ENCODE measurements at regions not wholly inside any gene's neighbourhood (a gene's known extent, or its start where the extent isn't known, plus 50 kb on each side); places are given as distances from the start of the nearest gene placed in this dataset.
"Not testable (repeated sequence)": the region's sequence is repeated elsewhere in the genome, so short reads cannot be mapped to it uniquely, and the experiment has no call there.

DNA sequence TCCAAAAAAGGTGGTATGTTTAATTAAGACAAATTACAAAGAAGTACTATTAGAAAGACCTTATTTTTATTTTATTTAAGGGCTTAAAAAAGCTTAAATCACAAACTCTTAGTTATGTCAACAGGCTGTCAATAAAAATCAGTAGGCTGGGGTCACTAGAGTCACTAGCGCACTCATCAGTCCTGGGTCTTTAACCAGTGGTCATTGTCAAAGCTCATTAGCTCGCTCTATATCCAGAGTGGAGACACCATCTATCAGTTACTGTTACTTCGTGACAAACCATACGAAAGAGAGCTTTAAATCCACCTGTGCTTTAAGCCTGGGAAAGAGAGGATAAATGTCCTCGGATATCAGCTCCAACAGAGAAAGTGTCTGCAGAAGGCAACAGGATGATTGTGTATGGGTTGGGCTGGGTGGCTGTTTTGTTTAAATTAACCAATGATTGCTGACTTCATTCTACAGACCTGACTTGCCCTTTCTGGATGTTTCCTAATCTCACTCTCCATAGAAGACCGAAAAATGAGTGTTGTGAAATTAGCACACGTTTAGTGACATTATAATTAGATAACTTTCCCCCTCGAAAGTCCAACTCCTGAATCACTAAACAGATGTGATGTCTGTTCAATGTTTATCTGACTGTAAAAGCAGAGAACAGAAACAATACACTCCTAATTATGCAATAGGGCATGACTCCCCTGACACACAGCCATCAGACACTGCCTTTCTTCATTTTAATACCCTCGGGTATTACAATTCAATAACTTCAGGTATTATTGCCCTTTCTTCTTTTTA is 123.6 kb upstream of the TNPO1 start:
- no peak for DNase-seq (ENCODE audit: low read depth, low spot score)

DNA sequence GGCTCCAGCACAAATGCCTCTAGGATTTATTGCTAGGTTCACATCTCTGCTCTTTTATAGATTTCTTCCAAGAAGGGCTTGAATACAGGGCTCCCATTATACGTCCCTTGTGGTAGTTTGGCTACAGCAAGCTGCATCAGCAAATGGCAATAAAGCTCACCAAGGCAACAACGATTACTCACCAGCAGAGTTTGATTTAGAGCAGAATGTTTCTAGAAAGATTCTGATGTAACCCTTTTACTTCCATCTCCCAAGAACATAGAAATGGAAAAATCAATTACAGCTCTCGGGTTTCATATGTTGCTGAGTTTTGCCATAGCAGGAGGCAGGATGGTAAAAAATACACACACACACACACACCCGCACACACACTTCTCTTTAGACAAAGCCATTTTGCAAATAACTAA is 124.2 kb upstream of the TNPO1 start:
- no peak for DNase-seq (ENCODE audit: low read depth, low spot score)

DNA sequence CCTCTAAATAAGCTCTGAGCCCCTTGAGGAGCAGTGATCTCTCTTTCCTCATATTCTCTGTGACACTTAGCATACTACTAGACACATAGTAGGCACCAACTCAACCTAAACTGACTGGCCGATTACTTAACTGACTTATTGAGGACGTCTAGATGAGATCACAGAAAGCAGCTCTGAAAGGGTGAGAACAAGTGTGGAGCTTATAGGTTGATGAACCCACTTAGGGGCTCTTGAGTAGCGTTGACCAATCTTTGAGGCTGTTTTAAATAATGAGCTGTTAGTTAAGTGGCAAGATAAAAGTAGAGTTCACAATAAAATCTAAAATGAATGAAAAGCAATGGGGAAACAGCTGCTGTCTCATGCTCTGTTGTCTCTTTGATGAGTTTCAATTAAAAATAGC is 124.7 kb upstream of the TNPO1 start:
- DNase-seq (ENCODE audit: low read depth, low spot score), result no peak

DNA sequence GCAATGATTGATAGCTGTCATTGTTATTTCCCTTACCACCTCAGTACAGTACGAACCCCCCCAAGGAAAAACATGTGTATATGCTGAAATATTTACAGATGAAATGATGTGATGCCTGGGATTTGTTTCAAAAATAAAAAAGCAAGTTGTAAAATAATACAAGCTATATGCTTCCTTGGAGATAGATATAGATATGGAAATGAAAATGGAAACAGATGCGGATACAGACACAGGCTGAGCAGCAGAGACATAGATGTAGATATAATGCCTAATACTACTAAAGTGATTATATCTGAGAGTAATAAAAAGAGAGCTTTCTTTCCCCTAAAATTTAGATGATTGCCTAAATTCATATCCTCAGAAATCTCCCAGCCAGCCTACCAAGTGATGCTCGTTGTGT is 127.5 kb upstream of the TNPO1 start:
- no peak for DNase-seq (ENCODE audit: low read depth, low spot score)

DNA sequence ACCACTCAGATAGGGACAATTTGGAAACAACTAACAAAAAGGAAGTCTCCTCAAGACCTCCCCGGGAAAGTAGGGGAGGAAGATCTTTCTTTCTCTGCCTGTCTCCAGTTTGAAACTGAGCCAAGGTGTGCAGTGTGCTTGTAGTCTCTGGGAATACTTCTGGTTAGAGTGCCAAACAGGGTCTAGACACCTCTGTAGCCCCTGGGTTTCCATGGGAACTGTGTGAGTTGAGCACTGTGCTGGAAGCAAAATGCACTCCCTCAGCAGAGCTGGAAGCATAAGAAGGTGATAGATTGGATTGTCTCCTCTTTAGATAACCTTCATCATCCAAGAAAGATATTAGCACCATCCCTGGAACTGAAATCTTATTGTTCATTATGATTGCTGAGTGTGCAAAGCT is 129.2 kb upstream of the TNPO1 start:
- DNase-seq (ENCODE audit: low read depth, low spot score), result no peak

DNA sequence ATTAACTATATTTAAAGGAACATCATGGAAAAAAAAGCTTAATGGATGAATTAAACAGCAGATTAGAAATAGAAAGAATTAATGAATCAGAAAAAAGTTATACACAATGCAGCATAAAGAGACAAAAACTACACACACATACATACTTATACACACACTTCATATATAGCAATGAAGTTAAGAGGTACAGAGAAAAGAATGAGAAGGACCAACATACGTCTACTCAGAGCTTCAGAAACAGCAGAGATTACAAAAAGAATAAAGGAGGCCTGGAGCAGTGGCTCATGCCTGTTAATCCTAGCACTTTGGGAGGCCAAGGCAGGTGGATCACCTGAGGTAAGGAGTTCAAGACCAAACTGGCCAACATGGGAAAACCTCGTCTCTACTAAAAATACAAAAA is 133.9 kb upstream of the TNPO1 start:
- no peak for DNase-seq (ENCODE audit: low read depth, low spot score)

DNA sequence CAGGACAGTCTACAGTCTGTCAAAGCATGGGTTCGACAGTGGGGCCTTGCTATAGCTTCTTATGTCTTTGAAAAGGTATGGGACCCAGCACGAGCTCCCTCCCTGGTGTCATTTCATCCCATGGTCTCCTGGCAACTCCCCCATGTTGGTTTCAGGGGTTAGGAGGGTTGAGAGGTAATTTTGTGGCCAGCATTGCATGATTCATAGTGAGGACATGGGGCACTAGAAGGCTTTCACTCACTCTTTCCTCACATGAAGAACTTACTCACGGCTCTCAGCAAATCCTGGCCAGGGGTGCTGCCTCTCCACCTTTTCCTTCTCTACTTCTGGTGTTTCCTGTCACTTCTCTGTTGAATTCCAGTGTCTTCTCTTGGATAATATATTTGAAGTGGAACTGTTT is 134.7 kb upstream of the TNPO1 start:
- DNase-seq (ENCODE audit: low read depth, low spot score), result no peak

DNA sequence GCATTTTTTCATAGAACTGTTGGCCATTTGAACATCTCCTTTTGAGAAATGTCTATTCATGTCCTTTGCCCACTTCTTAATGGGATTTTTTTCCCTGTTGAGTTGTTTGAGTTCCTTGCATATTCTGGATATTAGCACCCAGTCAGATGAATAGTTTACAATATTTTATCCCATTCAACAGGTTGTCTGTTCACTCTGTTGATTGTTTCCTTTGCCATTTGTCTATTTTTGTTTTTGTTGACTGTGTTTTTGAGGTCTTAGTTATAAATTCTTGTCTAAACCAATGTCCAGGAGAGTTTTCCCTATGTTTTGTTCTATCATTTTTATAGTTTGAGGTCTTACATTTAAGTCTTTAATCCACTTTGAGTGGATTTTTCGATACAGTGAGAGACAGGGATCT is 139.0 kb upstream of the TNPO1 start:
- DNase-seq (ENCODE audit: low read depth, low spot score), result no peak

DNA sequence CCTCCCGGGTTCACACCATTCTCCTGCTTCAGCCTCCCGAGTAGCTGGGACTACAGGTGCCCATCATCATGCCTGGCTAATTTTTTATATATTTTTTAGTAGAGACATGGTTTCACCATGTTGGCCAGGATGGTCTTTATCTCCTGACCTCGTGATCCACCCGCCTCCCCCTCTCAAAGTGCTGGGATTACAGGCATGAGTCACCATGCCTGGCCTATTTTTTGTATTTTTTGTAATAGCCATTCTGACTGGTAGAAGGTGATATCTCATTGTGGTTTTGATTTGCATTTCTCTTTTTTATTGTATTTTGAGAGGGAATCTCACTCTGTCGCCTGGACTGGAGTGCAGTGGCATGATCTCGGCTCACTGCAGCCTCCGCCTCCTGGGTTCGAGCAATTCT is 139.6 kb upstream of the TNPO1 start:
- not testable (repeated sequence) for DNase-seq (ENCODE audit: low read depth, low spot score)

DNA sequence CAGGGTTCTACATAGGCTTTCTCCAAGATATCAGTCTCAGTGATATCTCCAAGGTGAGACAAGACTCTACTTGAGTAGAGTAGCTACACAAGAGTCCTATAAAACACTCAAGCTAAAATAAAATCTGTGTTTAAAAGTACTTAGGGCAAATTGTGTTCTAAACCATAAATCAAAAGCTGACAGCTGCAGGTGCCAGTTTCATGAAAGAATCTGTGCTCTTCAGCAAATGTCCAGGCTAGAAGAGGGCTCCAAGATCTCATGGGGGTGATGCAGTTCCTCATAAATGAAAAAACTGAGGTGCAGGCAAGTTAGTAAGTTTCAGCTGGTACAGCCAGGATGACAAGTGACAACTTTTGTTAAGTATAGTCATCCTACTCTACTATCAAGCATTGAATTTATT is 142.8 kb upstream of the TNPO1 start:
- DNase-seq (ENCODE audit: low read depth, low spot score), result no peak

DNA sequence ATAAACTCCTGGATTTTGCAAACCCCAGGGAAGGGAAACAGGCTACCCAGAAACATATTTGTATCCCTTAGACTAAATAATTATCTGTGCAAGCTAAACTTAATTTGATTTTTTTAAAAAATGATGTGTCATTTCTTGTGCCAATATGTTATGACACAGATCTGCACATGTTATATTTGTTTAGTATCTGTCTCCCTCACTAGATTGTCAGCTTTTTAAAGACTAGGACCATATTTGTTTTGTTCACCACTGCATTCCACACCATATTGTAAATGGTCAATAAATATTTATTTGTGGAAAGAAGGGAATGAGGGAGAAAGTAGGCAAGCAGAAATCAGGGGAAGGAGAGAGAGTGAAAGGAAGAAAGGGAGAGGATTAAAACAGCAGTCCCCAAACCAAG is 143.3 kb upstream of the TNPO1 start:
- DNase-seq (ENCODE audit: low read depth, low spot score), result no peak

DNA sequence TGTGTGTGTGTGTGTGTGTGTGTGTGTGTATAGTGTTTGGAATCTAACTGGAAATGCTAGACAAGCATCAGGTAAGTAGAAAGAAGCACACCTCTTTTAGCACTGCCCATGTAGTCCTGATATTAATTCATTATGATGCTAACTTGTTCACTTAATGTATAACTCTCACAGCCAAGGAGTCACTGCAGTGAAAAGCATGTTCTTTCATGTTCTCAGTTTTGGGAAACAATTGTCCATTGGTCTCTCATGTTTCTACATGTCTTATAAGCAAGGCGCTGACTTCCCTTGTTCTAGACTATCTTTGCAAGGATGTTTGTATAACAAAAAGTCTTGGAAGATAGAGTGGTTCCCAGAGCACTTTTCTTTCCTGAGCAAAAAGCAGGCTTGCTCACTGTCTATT is 148.8 kb upstream of the TNPO1 start:
- DNase-seq (ENCODE audit: low read depth, low spot score), result no peak

DNA sequence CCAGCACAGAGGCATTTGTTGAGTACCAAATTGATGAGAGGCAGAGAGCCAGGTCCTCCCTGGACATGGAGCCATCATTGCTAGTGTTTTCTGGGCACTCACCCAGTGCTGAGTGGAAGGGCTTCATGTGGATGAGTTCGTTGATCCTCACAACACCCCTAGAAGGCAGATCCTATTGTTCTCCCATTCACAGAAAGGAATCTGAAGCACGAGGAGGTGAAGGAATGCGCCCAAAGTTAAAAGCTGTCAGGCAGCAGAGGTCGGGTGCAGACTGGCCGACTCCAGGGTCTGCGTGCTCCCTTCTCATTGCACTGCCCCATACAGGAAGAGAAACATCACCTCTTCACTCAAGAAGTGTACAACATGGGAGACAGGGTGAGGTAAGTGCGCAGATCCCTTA is 153.5 kb upstream of the TNPO1 start:
- no peak for DNase-seq (ENCODE audit: low read depth, low spot score)

DNA sequence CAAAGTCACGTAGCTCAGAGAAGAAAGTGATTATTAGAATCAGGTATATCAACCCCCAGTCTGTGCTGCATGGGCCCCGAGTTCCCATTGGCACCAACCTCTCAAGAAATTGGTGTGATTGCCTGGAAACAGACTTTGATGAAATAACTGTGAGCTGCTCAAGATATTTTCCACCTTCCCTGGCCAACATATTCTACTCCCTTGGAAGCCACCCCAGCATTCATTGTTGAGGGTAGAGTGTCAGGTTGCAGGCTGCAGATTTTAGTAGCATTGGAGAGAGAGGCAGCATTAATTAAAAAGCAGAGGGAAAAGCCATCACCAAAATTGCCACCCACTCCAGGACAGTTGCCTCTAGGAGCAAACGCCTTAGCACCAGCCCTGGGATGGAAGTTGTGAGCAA is 154.2 kb upstream of the TNPO1 start:
- DNase-seq (ENCODE audit: low read depth, low spot score), result no peak

DNA sequence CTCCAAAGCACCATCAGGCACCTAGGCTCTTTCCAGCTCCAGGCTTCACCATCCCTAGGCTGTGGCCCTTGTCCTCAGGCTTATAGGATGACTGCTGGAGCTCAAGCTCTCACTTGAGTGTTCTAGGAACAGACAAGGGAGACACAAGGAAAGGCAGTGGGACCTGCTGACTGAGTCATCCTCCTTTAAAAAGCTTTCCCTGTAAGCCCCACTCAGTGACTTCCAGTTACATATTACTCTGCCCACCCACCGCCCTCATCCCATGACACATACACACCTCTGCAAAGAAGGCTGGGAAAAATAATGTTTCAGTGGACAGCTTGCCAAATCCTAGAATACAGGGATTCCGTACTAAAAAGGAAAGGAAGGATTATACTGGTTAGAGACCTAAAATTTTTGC is 154.2 kb upstream of the ZNF366 start:
- no peak for DNase-seq (ENCODE audit: low read depth, low spot score)

DNA sequence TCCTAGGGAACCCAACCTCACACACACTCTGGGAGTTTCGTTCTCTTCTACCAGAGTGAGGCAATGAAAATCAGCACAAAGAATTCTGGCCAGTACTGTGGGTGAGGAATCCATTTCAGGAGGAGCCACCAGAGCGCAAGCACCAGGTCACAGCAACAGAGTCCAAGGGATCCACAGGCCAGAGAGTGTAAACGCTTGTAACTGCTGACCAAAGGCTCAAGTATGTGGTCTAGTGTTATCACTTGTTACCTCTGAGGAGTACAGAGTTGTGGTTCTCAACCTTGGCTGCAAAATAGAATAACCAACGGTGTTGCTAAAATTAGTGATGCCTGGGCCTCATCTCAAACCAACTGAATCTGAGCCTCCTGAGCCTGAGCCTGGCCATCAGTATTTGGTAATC is 152.5 kb upstream of the ZNF366 start:
- no peak for DNase-seq (ENCODE audit: low read depth, low spot score)

DNA sequence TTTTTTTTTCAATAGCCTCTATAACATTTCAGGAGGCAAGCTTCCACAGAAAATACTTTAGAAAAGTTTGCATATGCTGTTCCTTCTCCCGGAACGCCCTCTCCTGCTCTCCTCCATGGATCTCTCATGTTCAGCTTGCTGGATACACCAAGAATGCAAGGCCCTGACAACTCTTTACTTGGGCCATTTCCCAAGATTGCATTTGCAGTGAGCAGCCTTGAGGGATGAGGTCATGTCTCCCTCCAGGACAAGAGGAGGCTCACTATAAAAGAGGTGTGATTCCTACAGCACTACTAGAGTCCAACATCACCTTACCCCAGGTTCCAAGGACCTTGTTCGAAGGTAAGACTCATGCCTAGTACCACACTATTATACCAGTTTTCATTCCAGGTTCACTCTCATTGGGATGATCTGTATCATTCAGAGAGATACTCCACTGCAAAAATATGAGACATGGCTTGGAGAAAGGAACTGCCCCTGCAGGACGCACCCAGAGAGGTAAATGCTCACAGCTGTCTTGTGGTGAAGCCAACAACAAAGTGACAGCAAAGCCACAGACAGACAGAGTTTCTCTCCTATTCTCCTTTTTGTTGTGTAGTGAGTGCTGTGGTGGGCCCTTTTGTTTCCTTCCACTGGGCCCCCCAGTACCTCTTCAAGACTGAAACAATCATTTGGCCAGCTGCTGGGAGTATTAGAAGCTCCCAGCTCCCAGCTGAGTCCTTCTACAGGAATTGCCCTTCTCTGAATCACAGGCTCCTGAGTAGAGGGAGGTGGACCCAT is 151.7 kb upstream of the ZNF366 start:
- DNase-seq (ENCODE audit: low read depth, low spot score), result no peak

DNA sequence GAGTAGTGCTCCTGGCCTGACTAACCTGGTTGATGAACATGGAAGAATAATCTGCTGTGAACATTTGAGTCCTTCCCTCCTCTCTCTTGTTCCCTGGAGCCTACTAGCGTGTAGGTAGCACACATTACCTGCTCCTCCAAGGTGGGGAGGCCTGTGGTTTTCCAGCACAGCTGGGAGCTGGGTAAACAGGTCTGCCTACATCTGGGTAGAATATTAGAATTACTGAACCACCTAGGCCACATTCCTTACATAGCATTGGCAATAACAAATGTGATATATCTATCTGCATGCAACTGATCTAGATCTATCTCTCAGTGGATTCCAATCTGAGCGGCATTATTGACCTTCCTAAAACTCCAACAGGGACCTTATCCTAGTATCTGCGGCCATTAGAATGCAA is 151.0 kb upstream of the ZNF366 start:
- no peak for DNase-seq (ENCODE audit: low read depth, low spot score)

DNA sequence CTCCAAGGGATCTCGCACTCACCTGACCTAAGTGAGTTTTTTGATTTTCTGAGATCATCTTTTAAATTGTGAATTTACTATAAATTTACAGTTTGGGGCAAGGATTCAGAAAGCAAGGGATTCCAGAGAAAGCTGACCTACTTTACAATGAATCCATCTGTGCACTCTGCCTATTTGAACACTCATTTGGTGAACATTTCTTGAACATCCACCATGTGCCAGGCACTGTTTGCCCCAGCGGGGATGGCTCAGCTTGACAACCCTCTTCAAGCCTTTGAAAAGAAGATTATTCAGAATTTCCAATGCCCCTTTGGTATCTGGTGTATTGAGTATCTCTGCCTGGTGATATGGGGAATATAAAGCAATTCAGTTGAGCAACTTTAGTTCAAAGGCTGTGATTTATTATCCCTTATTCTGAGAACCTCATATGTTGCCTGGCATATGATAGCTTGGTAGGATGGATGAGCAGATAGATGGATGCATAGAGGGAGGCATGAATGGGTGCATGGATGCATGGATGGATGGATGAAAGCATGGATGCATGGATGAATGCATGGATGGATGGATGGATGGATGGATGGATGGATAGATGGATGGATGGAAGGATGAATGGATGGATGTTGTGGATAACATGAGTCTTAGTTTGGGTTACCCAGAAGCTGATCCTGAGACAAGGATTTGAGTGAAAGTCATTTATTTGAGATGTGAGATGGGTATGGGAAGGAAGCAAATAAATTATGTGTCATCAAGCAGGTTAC is 149.7 kb upstream of the ZNF366 start:
- no peak for DNase-seq (ENCODE audit: low read depth, low spot score)

DNA sequence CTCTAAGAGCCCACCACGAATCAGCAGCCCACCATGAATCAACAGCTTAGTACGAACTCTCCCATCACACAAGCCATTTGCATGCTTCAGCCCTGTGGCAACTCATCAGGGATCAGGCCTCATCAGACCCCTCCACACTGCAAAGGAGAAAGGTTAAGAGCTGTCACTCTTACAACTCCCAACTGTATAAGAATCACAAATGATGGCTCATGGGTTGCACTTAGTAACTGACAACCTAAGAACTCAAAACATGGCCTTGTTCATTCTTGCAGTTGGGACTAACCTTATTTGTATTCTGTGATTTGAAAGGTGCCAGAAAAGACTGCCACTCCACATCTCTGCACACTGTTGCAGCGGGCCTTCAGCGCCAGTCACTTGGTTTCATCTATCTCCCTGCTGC is 149.1 kb upstream of the ZNF366 start:
- DNase-seq (ENCODE audit: low read depth, low spot score), result no peak

DNA sequence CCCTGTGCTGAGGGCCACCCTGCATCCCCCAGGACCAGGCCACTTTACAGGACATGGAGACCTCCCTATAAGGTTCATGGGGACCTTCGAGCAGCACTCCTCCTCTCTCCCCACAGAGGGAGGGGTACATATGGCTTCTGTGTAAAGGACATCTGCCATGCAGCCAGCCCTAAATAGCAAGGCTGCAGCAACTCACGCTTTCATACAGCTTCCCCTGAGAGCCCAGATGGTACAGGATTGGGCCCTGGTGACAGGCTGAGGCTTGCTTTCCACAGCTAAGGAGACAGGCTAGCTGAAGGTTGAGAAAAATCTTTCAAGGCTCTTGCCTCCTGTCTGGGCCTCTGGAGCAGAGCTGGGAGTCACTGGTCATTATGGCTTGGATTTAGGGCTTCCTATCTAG is 147.0 kb upstream of the ZNF366 start:
- no peak for DNase-seq (ENCODE audit: low read depth, low spot score)

DNA sequence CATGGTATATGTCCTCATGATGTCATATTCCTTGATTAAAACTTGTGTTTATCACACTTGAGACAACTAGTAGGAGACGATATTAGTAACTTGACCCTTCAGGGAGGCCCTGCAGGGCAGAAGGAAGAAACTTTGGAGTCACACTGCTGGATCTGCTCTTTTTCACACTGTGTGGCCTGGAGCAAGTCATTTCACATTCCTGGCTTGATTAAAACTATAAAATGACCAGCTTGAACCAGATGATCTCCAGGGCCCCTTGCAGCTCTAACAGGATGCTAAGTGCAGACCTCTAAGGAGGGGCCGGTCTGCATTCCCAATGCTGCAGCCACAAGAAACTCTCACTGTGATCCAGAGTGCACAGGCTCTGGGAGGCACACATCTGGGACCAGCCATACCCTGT is 146.4 kb upstream of the ZNF366 start:
- DNase-seq (ENCODE audit: low read depth, low spot score), result no peak

DNA sequence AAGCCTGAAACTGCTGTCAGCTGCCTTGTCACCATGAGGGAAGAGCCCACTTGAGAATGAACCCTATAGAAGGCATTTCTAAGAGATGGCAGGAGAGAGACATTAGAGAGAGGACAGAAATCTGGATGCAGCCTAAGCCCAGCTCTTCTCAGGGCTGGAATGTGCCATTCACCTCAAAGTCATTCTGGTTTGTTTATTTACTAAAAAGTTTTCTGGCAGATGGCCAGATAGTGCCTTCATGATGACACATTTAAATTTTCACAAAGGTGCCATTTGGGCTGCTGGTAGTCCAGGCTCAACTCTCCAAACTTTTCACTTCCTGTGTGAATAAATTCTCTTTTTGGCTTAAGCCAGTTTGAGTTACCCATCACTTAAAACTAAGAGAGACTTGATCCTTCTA is 144.6 kb upstream of the ZNF366 start:
- no peak for DNase-seq (ENCODE audit: low read depth, low spot score)

Measured in smooth muscle cell of the brain vasculature (primary cell).